ENCODE measurements at regions not wholly inside any gene's neighbourhood (a gene's known extent, or its start where the extent isn't known, plus 50 kb on each side); places are given as distances from the start of the nearest gene placed in this dataset.

DNA sequence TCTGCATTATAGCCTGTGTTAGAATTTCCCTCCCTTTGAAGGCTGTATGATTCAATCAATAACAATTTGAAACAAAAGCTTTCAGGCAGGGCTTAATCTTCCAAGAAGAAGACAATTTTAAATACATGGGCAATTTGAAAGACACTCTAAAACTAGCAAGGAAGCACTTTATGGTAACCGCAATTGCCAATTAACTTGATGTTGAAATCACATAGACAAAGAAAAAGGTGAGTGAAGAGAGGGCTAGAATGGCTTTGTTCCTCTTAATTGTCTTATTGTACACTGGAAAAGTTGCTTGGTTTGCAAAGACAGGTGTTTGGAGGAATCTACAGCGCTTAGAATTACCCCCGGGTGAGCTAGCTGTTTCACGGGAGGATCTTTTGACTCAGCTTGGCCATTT lies 74.4 kb upstream of the PRKX start:
- TF ChIP-seq SUZ12 (IDR thresholded peaks at IDR 0.05; ENCODE audit: extremely low read depth, insufficient read depth, insufficient read length), result no peak
- no peak for TF ChIP-seq ZNF274 (IDR thresholded peaks at IDR 0.05; ENCODE audit: low read depth, low read length)
- no peak for TF ChIP-seq YY1 (IDR thresholded peaks at IDR 0.05; ENCODE audit: insufficient read depth, insufficient read length)

Measured in NT2/D1 (cell line).